Spleen (tissue), 11 donors: ENCODE measurements at regions not wholly inside any gene's neighbourhood (a gene's known extent, or its start where the extent isn't known, plus 50 kb on each side); places are given as distances from the start of the nearest gene placed in this dataset.

Source experiments
- DNase-seq: peaks from one replicate; pipeline ENCODE4 v3.0.0-alpha.2; 2020
- H3K27ac ChIP-seq, 8 donors: fragments of 200-600 bp; sonication (generic) in 7 of 8; 1 replicate in 4 of 8; 2 replicates in 4 of 8; pipeline versions ENCODE4 v1.5.0 to v1.8.0; 2016 to 2021; ENCODE audit warnings: inconsistent platforms in 4 of 8, mild to moderate bottlenecking in 4 of 8, moderate library complexity in 1 of 8
- H3K27me3 ChIP-seq, 7 donors: fragments of 200-600 bp; sonication (generic) in 6 of 7; replicated peaks in 1 of 7; 1 replicate in 4 of 7; 2 replicates in 3 of 7; pipeline versions ENCODE4 v1.5.0 to v1.8.0; 2016 to 2021; ENCODE audit warnings: inconsistent platforms in 3 of 7, mild to moderate bottlenecking in 1 of 7
- H3K36me3 ChIP-seq, 6 donors: fragments of 200-600 bp; sonication (generic) in 5 of 6; 1 replicate in 4 of 6; 2 replicates in 2 of 6; pipeline versions ENCODE4 v1.5.0 to v1.8.0; 2016 to 2021; ENCODE audit warnings: inconsistent platforms in 2 of 6
- H3K4me1 ChIP-seq, 6 donors: fragments of 200-600 bp; sonication (generic) in 5 of 6; 1 replicate in 3 of 6; 2 replicates in 3 of 6; pipeline versions ENCODE4 v1.5.0 to v1.8.0; 2016 to 2021; ENCODE audit warnings: inconsistent platforms in 3 of 6
- H3K4me3 ChIP-seq, 8 donors: fragments of 200-600 bp; sonication (generic) in 7 of 8; 1 replicate in 4 of 8; 2 replicates in 4 of 8; pipeline versions ENCODE4 v1.5.0 to v1.8.0; 2016 to 2021; ENCODE audit warnings: inconsistent platforms in 4 of 8, mild to moderate bottlenecking in 4 of 8, moderate library complexity in 2 of 8
- H3K9me3 ChIP-seq, 8 donors: fragments of 200-600 bp; sonication (generic) in 7 of 8; 1 replicate in 4 of 8; 2 replicates in 4 of 8; pipeline versions ENCODE4 v1.5.0 to v1.8.0; 2016 to 2021; ENCODE audit warnings: inconsistent platforms in 4 of 8
- POLR2A ChIP-seq, 3 donors: fragments of 450-650 bp; IDR thresholded peaks; one replicate each; pipeline ENCODE4 v1.5.1; 2017; ENCODE audit warnings: antibody characterized with exemption in 3 of 3, mild to moderate bottlenecking in 1 of 3
- POLR2AphosphoS5 ChIP-seq, 3 donors: sonication (generic); formaldehyde crosslinking; IDR thresholded peaks; one replicate each; pipeline ENCODE4 v1.5.1; 2017; ENCODE audit warnings: antibody characterized with exemption in 3 of 3
- WGBS, 5 donors: extraction: QIAGEN DNeasy Blood & Tissue Kit in 3 of 5; methylation state at CpG; one replicate each; pipeline versions ENCODE4 v1.1.5 to v1.1.7; 2013 to 2018; 5-methylcytosine and 5-hydroxymethylcytosine counted together
- intact Hi-C: fragments of 100-400 bp; cut with DNase I; formaldehyde crosslinking; loops from one replicate; pipeline ENCODE4 v1.15.0; 2023; ENCODE audit warnings: low total_unique reads
- TF ChIP-seq, protein P1 (sequence below), 11 experiments: fragments of 200-600 bp in 7 of 11; fragments of 450-650 bp in 4 of 11; sonication (generic) in 4 of 11; IDR thresholded peaks in 8 of 11; conservative IDR thresholded peaks in 3 of 11; 1 replicate in 7 of 11; 2 replicates in 4 of 11; pipeline versions ENCODE4 v1.4.0 to v1.8.0; 2016 to 2021; ENCODE audit warnings: antibody characterized with exemption in 11 of 11, inconsistent platforms in 4 of 11, mild to moderate bottlenecking in 1 of 11
- donor health status: healthy with polysubstance abuse.
- donor health status: DM: no; HTN: no; CAD: no; lungs with moderate emphysema.
- donor health status: DM: no; HTN: no; CAD: no.
- donor health status: Bipolar disorder and iron deficiency.
- donor health status: healthy.
- donor health status: DM: no; HTN: no; CAD: no.
- donor health status: DM: yes; HTN: yes; CAD: no.

GRCh38 chr9:75754080-75754479 is 136.4 kb upstream of the PCSK5 start:
- H3K27me3 ChIP-seq = no peaks in the 10 kb centered on the region
- H3K27ac ChIP-seq = no peak overlapping the region
- intact Hi-C loops = no loop called here
- H3K9me3 ChIP-seq = peaks cover 0 to 17% (median 3%) of the 10 kb centered on the region in 8 donors
- H3K4me3 ChIP-seq = no peak overlapping the region
- H3K4me1 ChIP-seq = no peaks in the 10 kb centered on the region
- no peak for DNase-seq
- TF ChIP-seq POLR2AphosphoS5 (IDR thresholded peaks at IDR 0.05) (no peak), POLR2A (IDR thresholded peaks at IDR 0.05) (no peak)
- TF ChIP-seq, protein P1, sequence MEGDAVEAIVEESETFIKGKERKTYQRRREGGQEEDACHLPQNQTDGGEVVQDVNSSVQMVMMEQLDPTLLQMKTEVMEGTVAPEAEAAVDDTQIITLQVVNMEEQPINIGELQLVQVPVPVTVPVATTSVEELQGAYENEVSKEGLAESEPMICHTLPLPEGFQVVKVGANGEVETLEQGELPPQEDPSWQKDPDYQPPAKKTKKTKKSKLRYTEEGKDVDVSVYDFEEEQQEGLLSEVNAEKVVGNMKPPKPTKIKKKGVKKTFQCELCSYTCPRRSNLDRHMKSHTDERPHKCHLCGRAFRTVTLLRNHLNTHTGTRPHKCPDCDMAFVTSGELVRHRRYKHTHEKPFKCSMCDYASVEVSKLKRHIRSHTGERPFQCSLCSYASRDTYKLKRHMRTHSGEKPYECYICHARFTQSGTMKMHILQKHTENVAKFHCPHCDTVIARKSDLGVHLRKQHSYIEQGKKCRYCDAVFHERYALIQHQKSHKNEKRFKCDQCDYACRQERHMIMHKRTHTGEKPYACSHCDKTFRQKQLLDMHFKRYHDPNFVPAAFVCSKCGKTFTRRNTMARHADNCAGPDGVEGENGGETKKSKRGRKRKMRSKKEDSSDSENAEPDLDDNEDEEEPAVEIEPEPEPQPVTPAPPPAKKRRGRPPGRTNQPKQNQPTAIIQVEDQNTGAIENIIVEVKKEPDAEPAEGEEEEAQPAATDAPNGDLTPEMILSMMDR (IDR thresholded peaks at IDR 0.05 in 8 of 11, conservative IDR thresholded peaks at IDR 0.05 in 3 of 11) = no peak
- H3K36me3 ChIP-seq = no peaks in the 10 kb centered on the region
- 54 to 74% (median 67%) methylated on average over 4 of the region's 4 CpGs for WGBS, 5 donors

DNA sequence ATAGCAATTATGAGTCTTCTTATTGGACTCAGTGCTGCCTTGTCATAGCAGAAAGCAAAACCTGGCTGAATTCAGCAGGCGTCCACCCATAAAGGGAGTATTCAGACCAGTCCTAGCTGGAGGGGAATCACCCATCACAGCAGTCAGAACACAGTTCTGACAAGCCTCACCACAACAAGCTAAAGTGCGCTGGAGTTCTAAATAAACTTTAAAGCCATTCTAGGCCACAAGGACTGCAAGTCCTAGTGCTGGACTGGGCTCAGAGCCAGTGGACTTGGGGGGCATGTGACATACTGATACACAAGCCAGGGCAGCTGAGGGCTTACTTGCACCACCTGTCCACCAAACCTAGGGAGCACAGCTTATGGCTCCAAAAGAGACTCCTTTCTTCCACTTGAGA is 115.3 kb upstream of the PCSK5 start:
- WGBS, 5 donors = 76 to 92% (median 86%) methylated on average over 2 of the region's 2 CpGs
- intact Hi-C loops = no loop called here

GRCh38 chr9:75775966-75776691 is 114.3 kb upstream of the PCSK5 start:
- Histone ChIP-seq H3K36me3 (no peaks in the 10 kb centered on the region), H3K4me1 (no peaks in the 10 kb centered on the region), H3K27me3 (no peaks in the 10 kb centered on the region), H3K27ac (no peak overlapping the region), H3K9me3 (peaks cover 0 to 12% (median 0%) of the 10 kb centered on the region in 8 donors), H3K4me3 (no peak overlapping the region)
- WGBS, 5 donors = 82 to 100% (median 93%) methylated on average over 1 of the region's 1 CpG
- TF ChIP-seq, protein P1 (IDR thresholded peaks at IDR 0.05 in 8 of 11, conservative IDR thresholded peaks at IDR 0.05 in 3 of 11) = no peak
- TF ChIP-seq POLR2A (IDR thresholded peaks at IDR 0.05) (no peak), POLR2AphosphoS5 (IDR thresholded peaks at IDR 0.05) (no peak)
- no peak for DNase-seq
- intact Hi-C loops = no loop called here

More for the DNA sequence above, 115.3 kb upstream of the PCSK5 start:
- H3K9me3 ChIP-seq = peaks cover 0 to 13% (median 0%) of the 10 kb centered on the region in 8 donors
- DNase-seq = no peak
- H3K36me3 ChIP-seq = no peaks in the 10 kb centered on the region
- TF ChIP-seq POLR2AphosphoS5 (IDR thresholded peaks at IDR 0.05) (no peak), POLR2A (IDR thresholded peaks at IDR 0.05) (no peak)
- TF ChIP-seq, protein P1 (IDR thresholded peaks at IDR 0.05 in 8 of 11, conservative IDR thresholded peaks at IDR 0.05 in 3 of 11) = no peak
- H3K27me3 ChIP-seq = no peaks in the 10 kb centered on the region
- H3K4me1 ChIP-seq = no peaks in the 10 kb centered on the region
- no peak overlapping the region for H3K4me3 ChIP-seq
- H3K27ac ChIP-seq = no peak overlapping the region

DNA sequence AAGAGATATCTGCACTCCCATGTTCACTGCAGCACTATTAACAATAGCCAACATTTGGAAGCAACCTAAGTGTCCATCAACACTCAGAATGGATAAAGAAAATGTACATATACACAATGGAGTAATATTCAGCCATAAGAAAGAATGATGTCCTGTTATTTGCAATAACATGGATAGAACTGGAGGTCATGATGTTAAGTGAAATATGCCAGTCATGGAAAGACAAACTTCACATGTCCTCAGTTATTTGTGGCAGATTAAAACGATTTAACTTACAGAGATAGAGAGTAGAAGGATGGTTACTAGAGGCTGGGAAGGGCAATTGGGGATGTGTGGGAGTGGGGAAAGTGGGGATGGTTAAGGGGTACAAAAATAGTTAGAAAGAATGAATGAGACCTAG is 110.3 kb upstream of the PCSK5 start:
- 49 to 66% (median 56%) methylated on average over 1 of the region's 1 CpG for WGBS, 5 donors
- no peaks in the 10 kb centered on the region for H3K36me3 ChIP-seq
- H3K4me1 ChIP-seq = no peaks in the 10 kb centered on the region
- DNase-seq = no peak
- TF ChIP-seq, protein P1 (IDR thresholded peaks at IDR 0.05 in 8 of 11, conservative IDR thresholded peaks at IDR 0.05 in 3 of 11) = no peak
- TF ChIP-seq POLR2AphosphoS5 (IDR thresholded peaks at IDR 0.05) (no peak), POLR2A (IDR thresholded peaks at IDR 0.05) (no peak)
- intact Hi-C loops = no loop called here
- H3K9me3 ChIP-seq = peaks cover 0 to 7% (median 0%) of the 10 kb centered on the region in 8 donors
- H3K27me3 ChIP-seq = no peaks in the 10 kb centered on the region
- H3K4me3 ChIP-seq = no peak overlapping the region
- no peak overlapping the region for H3K27ac ChIP-seq
